Thymus (tissue), 11 donors: ENCODE measurements at regions not wholly inside any gene's neighbourhood (a gene's known extent, or its start where the extent isn't known, plus 50 kb on each side); places are given as distances from the start of the nearest gene placed in this dataset.

Experiments
- DNase-seq, 9 donors: peaks; one replicate each; pipeline ENCODE4 v3.0.0-alpha.2; 2013; ENCODE audit warnings: low spot score in 9 of 9, low read depth in 6 of 9, missing footprints in 1 of 9
- H3K27ac ChIP-seq, 2 donors: one replicate each; pipeline ENCODE4 v1.5.1; 2013; ENCODE audit warnings: control low read depth in 1 of 2, low read depth in 1 of 2, low read length in 1 of 2, mild to moderate bottlenecking in 1 of 2, moderate library complexity in 1 of 2
- H3K27me3 ChIP-seq, 2 donors: one replicate each; pipeline ENCODE4 v1.5.1; 2013; ENCODE audit warnings: low read length in 1 of 2; ENCODE audit not compliant: control insufficient read depth in 2 of 2, insufficient read depth in 1 of 2
- H3K36me3 ChIP-seq, 2 donors: one replicate each; pipeline ENCODE4 v1.5.1; 2013; ENCODE audit warnings: low read length in 1 of 2, mild to moderate bottlenecking in 1 of 2, moderate library complexity in 1 of 2; ENCODE audit not compliant: control insufficient read depth in 2 of 2, insufficient read depth in 2 of 2
- H3K4me1 ChIP-seq, 2 donors: one replicate each; pipeline ENCODE4 v1.5.1; 2013; ENCODE audit warnings: low read length in 2 of 2; ENCODE audit not compliant: control insufficient read depth in 2 of 2, insufficient read depth in 2 of 2
- H3K4me3 ChIP-seq, 2 donors: one replicate each; pipeline ENCODE4 v1.5.1; 2013; ENCODE audit warnings: low read length in 2 of 2, control low read depth in 1 of 2, mild to moderate bottlenecking in 1 of 2
- H3K9me3 ChIP-seq, 2 donors: one replicate each; pipeline ENCODE4 v1.5.1; 2013; ENCODE audit warnings: low read length in 1 of 2, mild to moderate bottlenecking in 1 of 2; ENCODE audit not compliant: control insufficient read depth in 2 of 2, insufficient read depth in 1 of 2
- WGBS: extraction: QIAGEN DNeasy Blood & Tissue Kit; methylation state at CpG from one replicate; pipeline ENCODE4 v1.1.7; 2013; 5-methylcytosine and 5-hydroxymethylcytosine counted together
- donor health status: healthy.

DNA sequence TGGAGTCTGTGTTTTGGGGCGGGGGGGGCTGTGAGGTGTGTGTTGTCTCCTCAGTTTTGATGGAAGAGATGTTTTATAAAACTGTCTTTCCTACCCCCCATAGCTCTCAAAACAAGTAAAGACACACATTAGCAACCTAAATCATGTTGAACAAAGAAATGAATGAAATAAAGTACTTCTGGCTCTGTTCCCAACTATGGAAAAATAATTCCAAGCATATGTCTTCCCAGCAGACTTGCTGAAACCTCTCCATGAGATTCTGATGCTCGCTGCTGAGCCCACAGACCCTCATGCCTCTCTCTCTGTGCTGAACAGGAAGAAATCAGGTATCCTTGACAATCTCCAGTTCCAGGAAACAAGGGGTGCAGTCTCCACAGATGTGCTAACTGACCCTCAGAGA lies 226.7 kb upstream of the KLHL29 start:
- Histone ChIP-seq H3K27ac (no peak overlapping the region), H3K9me3 (no peaks in the 10 kb centered on the region), H3K27me3 (no peaks in the 10 kb centered on the region), H3K4me1 (peaks cover 0 to 4% of the 10 kb centered on the region in 2 donors), H3K36me3 (no peaks in the 10 kb centered on the region), H3K4me3 (no peak overlapping the region)
- DNase-seq = no peak
- WGBS = 68% methylated on average over 2 of the region's 2 CpGs

DNA sequence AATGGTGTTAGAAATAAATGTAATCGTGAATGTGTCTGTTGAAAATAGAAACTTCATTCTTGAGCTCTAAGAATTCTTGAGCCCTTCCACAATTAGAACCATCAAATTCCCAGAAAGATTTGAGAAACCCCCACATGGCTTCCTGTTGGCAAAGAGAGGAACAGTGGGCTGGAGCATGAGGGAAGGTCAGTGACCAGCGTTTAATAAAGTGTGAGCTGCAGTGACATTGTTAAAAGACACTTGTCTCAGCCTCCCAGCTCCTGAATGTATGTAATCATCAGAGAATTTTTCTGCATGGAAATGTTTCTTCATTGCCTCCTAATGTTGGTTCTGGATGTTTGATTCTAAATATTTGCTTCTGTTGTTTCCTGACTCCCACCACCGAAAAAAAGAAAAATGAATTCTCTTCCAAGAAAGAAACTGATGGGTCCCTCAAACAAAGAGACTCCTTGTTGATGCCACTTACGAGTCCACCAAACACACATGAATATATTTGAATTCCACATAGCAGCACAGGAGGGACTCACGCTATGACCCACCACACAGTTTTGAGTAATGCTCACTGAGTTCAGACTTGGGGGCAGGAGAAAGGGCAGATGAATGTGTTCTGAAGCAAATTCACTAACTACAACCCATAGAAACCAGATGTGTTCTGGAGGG lies 225.1 kb upstream of the KLHL29 start:
- no peaks in the 10 kb centered on the region for H3K27me3 ChIP-seq
- no peak for DNase-seq
- H3K27ac ChIP-seq = peak overlapping the region in 1 of 2 donors; percentile 48
- no peak overlapping the region for H3K4me3 ChIP-seq
- H3K4me1 ChIP-seq = peaks cover 0 to 4% of the 10 kb centered on the region in 2 donors
- no peaks in the 10 kb centered on the region for H3K36me3 ChIP-seq
- 88% methylated on average over 5 of the region's 5 CpGs for WGBS
- H3K9me3 ChIP-seq = no peaks in the 10 kb centered on the region

DNA sequence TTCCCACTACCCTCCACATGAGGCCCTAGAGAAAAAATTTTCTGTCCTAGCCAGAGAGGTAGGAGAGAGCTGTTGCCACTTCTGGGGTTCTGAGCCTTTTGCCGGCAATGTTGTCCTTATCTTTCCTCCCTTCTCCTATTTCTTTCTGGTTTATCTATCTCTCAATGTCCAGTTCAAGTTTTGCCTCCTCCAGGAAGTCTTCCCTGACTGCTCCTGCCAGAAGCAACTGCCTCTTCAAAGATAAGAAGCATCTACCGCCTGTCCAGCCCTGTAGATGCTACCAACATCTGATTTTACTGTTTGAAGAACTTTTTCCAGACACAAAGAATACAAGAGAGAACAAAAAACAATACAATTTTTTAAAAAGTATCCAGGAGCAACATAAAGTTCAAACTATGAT lies 220.8 kb upstream of the KLHL29 start:
- H3K27me3 ChIP-seq = no peaks in the 10 kb centered on the region
- WGBS = 87% methylated on average over 2 of the region's 2 CpGs
- H3K27ac ChIP-seq = no peak overlapping the region
- H3K9me3 ChIP-seq = no peaks in the 10 kb centered on the region
- H3K36me3 ChIP-seq = no peaks in the 10 kb centered on the region
- no peak overlapping the region for H3K4me3 ChIP-seq
- H3K4me1 ChIP-seq = no peaks in the 10 kb centered on the region
- DNase-seq = no peak

DNA sequence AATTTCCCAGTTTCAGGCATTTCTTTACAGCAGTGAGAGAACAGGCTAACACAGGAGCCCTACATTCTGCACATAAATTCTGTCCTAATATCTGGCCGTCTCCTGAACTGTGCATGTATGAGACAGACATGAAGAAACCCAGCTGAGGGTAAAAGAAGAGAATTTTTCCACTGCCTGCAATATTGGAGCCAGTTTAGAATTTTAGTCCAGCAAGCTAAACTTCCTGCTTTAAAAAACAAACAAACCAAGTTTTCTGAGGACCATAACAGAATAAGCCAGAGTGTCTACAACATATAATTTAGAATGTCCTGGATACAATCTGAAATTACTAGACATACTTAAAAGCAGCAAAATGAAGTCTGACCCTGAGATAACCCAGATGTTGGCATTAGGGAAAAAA lies 215.1 kb upstream of the KLHL29 start:
- DNase-seq = no peak
- H3K9me3 ChIP-seq = no peaks in the 10 kb centered on the region
- H3K36me3 ChIP-seq = no peaks in the 10 kb centered on the region
- H3K27me3 ChIP-seq = no peaks in the 10 kb centered on the region
- H3K4me3 ChIP-seq = no peak overlapping the region
- WGBS = 92% methylated on average over 1 of the region's 1 CpG
- H3K27ac ChIP-seq = no peak overlapping the region
- no peaks in the 10 kb centered on the region for H3K4me1 ChIP-seq

GRCh38 chr2:23171108-23171507 lies 213.9 kb upstream of the KLHL29 start:
- H3K9me3 ChIP-seq = no peaks in the 10 kb centered on the region
- H3K27me3 ChIP-seq = no peaks in the 10 kb centered on the region
- no peak overlapping the region for H3K27ac ChIP-seq
- no peak overlapping the region for H3K4me3 ChIP-seq
- H3K36me3 ChIP-seq = no peaks in the 10 kb centered on the region
- DNase-seq = no peak
- H3K4me1 ChIP-seq = no peaks in the 10 kb centered on the region

DNA sequence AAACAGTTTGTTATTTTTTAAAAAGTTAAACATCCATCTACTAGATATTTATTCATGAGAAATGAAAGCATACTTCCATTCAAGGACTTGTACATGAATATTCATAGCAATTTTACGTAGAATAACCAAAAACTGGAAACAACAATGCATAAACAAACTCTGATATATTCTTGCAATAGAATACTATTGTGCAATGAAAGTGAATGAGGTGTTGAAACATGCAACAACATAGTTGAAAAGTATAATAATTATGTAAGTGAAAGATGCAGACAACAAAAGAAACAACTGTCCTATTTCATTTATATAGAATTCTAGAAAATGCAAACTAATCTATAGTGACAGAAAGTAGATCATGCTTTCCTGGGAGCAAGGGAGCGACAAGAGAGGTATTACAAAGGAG lies 206.6 kb upstream of the KLHL29 start:
- Histone ChIP-seq H3K4me3 (no peak overlapping the region), H3K4me1 (no peaks in the 10 kb centered on the region), H3K9me3 (no peaks in the 10 kb centered on the region), H3K36me3 (no peaks in the 10 kb centered on the region), H3K27ac (no peak overlapping the region), H3K27me3 (no peaks in the 10 kb centered on the region)
- WGBS = 87% methylated on average over 2 of the region's 2 CpGs
- DNase-seq = no peak

- no peaks in the 10 kb centered on the region for H3K4me1 ChIP-seq
- no peaks in the 10 kb centered on the region for H3K27me3 ChIP-seq
- DNase-seq = no peak
- H3K27ac ChIP-seq = no peak overlapping the region
- H3K4me3 ChIP-seq = no peak overlapping the region
- H3K36me3 ChIP-seq = no peaks in the 10 kb centered on the region
- no peaks in the 10 kb centered on the region for H3K9me3 ChIP-seq
- 94% methylated on average over 4 of the region's 4 CpGs for WGBS
These were observed 201.2 kb upstream of the KLHL29 start for GRCh38 chr2:23183733-23184132.

- Histone ChIP-seq H3K27me3 (no peaks in the 10 kb centered on the region), H3K36me3 (no peaks in the 10 kb centered on the region), H3K4me1 (no peaks in the 10 kb centered on the region), H3K4me3 (no peak overlapping the region), H3K9me3 (no peaks in the 10 kb centered on the region), H3K27ac (no peak overlapping the region)
- 89% methylated on average over 12 of the region's 12 CpGs for WGBS
- no peak for DNase-seq
These were observed 186.5 kb upstream of the KLHL29 start for GRCh38 chr2:23198316-23199114.

- H3K4me3 ChIP-seq = no peak overlapping the region
- DNase-seq = peak in 1 of 9 donors; percentile 5
- no peaks in the 10 kb centered on the region for H3K9me3 ChIP-seq
- no peaks in the 10 kb centered on the region for H3K36me3 ChIP-seq
- no peaks in the 10 kb centered on the region for H3K27me3 ChIP-seq
- no peak overlapping the region for H3K27ac ChIP-seq
- no peaks in the 10 kb centered on the region for H3K4me1 ChIP-seq
- 90% methylated on average over 7 of the region's 7 CpGs for WGBS
These were observed 185.7 kb upstream of the KLHL29 start for GRCh38 chr2:23199115-23199918.
